ENCODE measurements at regions not wholly inside any gene's neighbourhood (a gene's known extent, or its start where the extent isn't known, plus 50 kb on each side); places are given as distances from the start of the nearest gene placed in this dataset.
A peak's percentile ranks its signal among the peaks of the same experiment; 100 is the strongest.

DNA sequence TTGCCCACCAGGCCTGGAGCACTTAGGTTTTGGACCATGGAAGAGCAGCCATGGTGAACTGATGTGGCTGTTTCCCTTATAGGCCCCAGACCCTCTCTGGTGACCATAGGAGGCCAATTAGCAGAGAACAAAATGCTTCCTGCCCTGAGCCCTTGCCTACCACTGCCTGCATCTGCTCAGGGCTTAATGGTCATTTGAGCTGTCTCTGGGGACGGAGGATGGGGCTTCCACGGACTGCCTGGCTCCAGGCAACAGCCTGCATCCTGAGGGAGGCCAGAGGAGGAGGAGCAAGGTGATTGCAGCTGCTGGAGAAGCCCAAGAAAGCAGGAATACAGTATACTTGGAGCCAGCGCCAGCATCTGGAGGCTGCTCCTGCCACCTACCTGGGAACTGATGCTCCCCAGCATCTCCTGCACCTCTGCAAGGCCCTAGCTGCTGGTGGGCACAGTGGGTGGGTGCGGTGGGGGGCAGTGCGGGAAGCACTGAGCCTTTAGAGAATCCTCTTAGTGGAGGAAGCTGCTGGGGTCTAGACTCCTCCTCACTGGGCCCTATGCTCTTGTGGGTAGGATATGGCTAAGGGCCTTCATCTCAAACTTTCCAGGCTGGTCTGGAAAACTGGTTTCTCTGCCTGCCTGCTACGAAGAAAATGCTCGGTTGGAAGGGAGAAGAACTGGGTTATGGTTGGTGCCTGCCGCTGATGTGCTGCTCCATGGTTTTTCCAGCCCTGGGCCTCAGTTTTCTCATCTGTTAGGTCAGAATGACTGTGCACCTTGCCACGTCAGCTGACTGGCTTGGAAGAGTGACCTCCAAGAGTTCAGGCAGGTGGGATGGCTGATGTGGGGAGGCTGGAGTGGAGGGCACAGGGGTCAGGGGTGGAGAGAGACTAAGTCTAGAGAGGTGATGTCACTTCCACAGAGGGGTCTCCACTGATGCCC lies 158.8 kb upstream of the PJA1 start:
- no peak for DNase-seq (ENCODE audit: low spot score)
- Histone ChIP-seq H3K4me1 (no peaks in the 10 kb centered on the region), H3K9me3 (no peaks in the 10 kb centered on the region), H3K36me3 (no peaks in the 10 kb centered on the region), H3K4me3 (no peak overlapping the region), H3K27me3 (no peaks in the 10 kb centered on the region), H3K27ac (no peak overlapping the region)
- TF ChIP-seq, protein P1, sequence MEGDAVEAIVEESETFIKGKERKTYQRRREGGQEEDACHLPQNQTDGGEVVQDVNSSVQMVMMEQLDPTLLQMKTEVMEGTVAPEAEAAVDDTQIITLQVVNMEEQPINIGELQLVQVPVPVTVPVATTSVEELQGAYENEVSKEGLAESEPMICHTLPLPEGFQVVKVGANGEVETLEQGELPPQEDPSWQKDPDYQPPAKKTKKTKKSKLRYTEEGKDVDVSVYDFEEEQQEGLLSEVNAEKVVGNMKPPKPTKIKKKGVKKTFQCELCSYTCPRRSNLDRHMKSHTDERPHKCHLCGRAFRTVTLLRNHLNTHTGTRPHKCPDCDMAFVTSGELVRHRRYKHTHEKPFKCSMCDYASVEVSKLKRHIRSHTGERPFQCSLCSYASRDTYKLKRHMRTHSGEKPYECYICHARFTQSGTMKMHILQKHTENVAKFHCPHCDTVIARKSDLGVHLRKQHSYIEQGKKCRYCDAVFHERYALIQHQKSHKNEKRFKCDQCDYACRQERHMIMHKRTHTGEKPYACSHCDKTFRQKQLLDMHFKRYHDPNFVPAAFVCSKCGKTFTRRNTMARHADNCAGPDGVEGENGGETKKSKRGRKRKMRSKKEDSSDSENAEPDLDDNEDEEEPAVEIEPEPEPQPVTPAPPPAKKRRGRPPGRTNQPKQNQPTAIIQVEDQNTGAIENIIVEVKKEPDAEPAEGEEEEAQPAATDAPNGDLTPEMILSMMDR (IDR thresholded peaks at IDR 0.05): no peak

DNA sequence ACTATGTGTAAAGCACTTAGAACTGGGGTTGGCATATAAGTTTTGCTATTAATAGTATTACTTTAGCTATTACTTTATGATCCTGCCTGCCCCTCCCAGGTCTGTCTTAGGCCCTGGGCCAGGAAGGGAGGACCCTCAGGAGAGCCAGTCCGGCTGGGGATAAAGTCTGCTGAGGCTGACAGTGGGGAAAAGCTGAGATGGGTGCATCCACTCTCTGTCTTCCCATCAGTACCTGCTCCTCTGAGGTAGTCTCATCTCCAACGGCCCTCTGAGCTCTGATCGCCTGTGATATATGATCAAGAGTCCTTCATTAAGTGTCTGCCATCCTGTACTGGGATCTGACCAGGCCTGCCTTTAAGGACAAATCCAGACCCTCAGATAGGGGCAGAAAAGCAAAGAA lies 156.5 kb upstream of the PJA1 start:
- Histone ChIP-seq H3K27me3 (no peaks in the 10 kb centered on the region), H3K4me3 (no peak overlapping the region), H3K9me3 (no peaks in the 10 kb centered on the region), H3K4me1 (no peaks in the 10 kb centered on the region), H3K27ac (no peak overlapping the region), H3K36me3 (no peaks in the 10 kb centered on the region)
- TF ChIP-seq, protein P1 (IDR thresholded peaks at IDR 0.05): no peak
- DNase-seq (ENCODE audit: low spot score): peak; percentile 18

DNA sequence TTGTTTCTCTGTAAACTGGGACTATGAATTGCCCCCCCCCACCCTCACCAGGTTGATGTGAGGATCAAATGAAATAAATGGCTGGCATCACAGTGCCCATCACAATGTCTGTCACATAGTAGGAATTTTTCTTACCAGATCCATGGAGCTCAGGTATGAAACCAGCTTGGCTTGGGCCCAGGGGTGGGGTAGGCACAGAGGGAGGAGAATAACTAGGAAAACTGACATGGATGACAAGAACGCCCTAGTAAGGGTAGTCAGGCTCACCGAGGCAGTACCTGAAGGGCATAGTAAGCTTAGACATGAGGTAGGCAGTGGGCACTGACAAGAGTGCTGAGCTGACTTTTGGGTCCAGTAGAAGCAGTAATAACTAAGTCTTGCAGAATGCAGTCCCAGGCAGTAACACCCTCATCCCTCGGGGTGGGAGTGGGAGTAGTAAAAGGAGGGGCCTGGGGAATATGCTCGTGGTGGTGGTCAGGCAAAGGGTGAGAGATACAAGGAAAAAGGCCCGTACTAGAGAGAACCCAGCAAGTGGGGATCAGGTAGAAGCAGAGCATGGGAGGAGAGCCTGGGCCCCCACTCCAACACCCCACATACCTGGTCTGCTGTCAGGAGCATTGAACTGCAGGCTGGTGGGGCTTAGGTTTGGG lies 155.9 kb upstream of the PJA1 start:
- Histone ChIP-seq H3K36me3 (no peaks in the 10 kb centered on the region), H3K27me3 (no peaks in the 10 kb centered on the region), H3K4me1 (no peaks in the 10 kb centered on the region), H3K9me3 (no peaks in the 10 kb centered on the region), H3K4me3 (no peak overlapping the region), H3K27ac (no peak overlapping the region)
- TF ChIP-seq, protein P1 (IDR thresholded peaks at IDR 0.05): no peak
- peak; percentile 32 for DNase-seq (ENCODE audit: low spot score)

DNA sequence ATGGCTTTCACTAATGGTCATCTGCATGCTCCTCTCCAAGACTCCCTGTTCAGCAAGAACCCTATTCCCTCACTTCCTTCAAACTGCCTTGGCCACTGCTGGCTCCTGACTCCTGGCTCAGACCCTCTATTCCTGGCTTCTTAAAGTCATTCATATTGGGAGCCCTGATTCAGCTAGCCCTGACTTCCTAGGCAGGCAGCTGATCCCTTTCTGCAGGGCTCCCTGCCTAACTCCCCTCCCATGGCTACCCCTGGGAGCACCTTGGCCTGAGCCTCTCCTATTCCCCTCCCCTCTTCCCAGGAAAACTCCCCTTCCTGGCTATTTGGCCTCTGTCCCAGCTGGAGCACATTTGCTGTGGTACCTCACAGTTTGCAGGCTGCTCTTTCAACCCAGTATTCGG lies 154.9 kb upstream of the PJA1 start:
- no peaks in the 10 kb centered on the region for H3K27me3 ChIP-seq
- H3K9me3 ChIP-seq: no peaks in the 10 kb centered on the region
- no peak for DNase-seq (ENCODE audit: low spot score)
- no peaks in the 10 kb centered on the region for H3K36me3 ChIP-seq
- TF ChIP-seq, protein P1 (IDR thresholded peaks at IDR 0.05): no peak
- no peak overlapping the region for H3K4me3 ChIP-seq
- H3K27ac ChIP-seq: no peak overlapping the region
- H3K4me1 ChIP-seq: no peaks in the 10 kb centered on the region

DNA sequence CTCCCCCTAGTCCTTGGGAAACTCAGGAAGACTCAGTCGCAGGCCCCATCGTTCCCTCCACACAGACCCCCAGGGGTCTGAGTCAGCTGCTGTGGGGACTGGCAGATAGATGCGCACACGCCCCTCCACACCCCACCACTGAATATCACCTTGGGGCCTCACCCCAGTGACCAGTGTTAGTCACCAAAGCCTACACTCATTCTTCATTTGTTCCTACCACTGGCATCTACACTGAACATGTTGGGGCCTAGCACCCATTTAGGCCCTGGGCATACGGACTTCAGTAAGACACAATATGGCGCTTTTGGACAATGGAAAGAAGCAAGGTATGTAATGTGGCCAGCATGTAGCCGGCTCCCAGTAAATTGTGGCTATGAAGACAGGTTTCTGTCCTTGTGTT lies 154.1 kb upstream of the PJA1 start:
- TF ChIP-seq, protein P1 (IDR thresholded peaks at IDR 0.05): no peak
- no peaks in the 10 kb centered on the region for H3K27me3 ChIP-seq
- no peak overlapping the region for H3K27ac ChIP-seq
- no peaks in the 10 kb centered on the region for H3K4me1 ChIP-seq
- no peaks in the 10 kb centered on the region for H3K36me3 ChIP-seq
- H3K4me3 ChIP-seq: no peak overlapping the region
- no peak for DNase-seq (ENCODE audit: low spot score)
- H3K9me3 ChIP-seq: no peaks in the 10 kb centered on the region
